ENCODE measurements at regions not wholly inside any gene's neighbourhood (a gene's known extent, or its start where the extent isn't known, plus 50 kb on each side); places are given as distances from the start of the nearest gene placed in this dataset.

DNA sequence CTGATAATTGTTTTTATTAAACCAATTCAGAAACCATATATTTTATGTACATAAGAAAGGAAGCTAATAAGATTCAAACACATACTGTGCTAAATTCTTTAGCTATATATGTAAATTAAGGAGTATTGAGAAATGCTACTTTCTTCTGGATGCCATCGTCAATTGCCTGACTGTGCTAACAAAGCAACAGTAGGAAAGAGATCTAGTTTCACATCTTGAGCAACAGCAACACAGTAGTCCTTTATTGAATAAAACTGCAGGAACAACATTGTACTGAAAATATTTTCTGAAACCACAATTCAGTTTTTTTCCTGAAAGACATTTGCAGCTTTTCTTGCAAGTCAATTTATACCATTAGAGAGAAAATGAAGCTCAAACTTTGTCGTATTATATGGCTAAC, 1404.9 kb upstream of the SLC39A10 start:
- TF ChIP-seq, protein P1, sequence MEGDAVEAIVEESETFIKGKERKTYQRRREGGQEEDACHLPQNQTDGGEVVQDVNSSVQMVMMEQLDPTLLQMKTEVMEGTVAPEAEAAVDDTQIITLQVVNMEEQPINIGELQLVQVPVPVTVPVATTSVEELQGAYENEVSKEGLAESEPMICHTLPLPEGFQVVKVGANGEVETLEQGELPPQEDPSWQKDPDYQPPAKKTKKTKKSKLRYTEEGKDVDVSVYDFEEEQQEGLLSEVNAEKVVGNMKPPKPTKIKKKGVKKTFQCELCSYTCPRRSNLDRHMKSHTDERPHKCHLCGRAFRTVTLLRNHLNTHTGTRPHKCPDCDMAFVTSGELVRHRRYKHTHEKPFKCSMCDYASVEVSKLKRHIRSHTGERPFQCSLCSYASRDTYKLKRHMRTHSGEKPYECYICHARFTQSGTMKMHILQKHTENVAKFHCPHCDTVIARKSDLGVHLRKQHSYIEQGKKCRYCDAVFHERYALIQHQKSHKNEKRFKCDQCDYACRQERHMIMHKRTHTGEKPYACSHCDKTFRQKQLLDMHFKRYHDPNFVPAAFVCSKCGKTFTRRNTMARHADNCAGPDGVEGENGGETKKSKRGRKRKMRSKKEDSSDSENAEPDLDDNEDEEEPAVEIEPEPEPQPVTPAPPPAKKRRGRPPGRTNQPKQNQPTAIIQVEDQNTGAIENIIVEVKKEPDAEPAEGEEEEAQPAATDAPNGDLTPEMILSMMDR (conservative IDR thresholded peaks at IDR 0.05; ENCODE audit: low read length), result no peak
- no peak for TF ChIP-seq EZH2phosphoT487 (IDR thresholded peaks at IDR 0.05; ENCODE audit: borderline replicate concordance, low read depth, low read length)
